OCI-LY7 (cell line): ENCODE measurements at regions not wholly inside any gene's neighbourhood (a gene's known extent, or its start where the extent isn't known, plus 50 kb on each side); places are given as distances from the start of the nearest gene placed in this dataset.

ENCODE experiments used
- BruUV-seq: library from RNA; stranded (reverse); fragments of 400-500 nt; replicated peaks from 2 replicates; lab custom pipeline; 2021; lab: Mats Ljungman, UMichigan
- CTCF ChIA-PET: fragments of 300-600 bp; sonication (Branson Sonifier 250); formaldehyde crosslinking; loops from one replicate; lab custom pipeline; 2022; ENCODE audit warnings: antibody characterized with exemption; ENCODE audit not compliant: unreplicated experiment; lab: Charles Lee
- POLR2A ChIA-PET: fragments of 300-600 bp; sonication (Branson Sonifier 250); formaldehyde crosslinking; loops from one replicate; lab custom pipeline; 2022; ENCODE audit warnings: antibody characterized with exemption; lab: Charles Lee
- DNase-seq: peaks from one replicate; pipeline ENCODE4 v3.0.0-alpha.2; 2015; ENCODE audit warnings: low spot score
- H2AFZ ChIP-seq: fragments of 200-600 bp; sonication (generic), shearing (Covaris generic); 2 replicates; pipeline ENCODE4 v1.6.1; 2014; ENCODE audit warnings: mild to moderate bottlenecking, antibody characterized with exemption, low read length, moderate library complexity
- H3K27ac ChIP-seq: fragments of 200-600 bp; sonication (generic); 2 replicates; pipeline ENCODE4 v1.5.1; 2014; ENCODE audit warnings: mixed run types, low read depth, mild to moderate bottlenecking, moderate library complexity, low read length, inconsistent platforms; ENCODE audit not compliant: poor library complexity, severe bottlenecking
- H3K36me3 ChIP-seq: fragments of 200-600 bp; sonication (generic); 2 replicates; pipeline ENCODE4 v1.6.1; 2014; ENCODE audit warnings: mild to moderate bottlenecking, antibody characterized with exemption, low read length, moderate library complexity, mixed read lengths; ENCODE audit not compliant: insufficient read depth
- H3K4me1 ChIP-seq: fragments of 200-600 bp; sonication (generic); 2 replicates; pipeline ENCODE4 v1.5.1; 2014; ENCODE audit warnings: mild to moderate bottlenecking, low read length; ENCODE audit not compliant: insufficient read depth, poor library complexity, severe bottlenecking
- H3K4me2 ChIP-seq: fragments of 200-600 bp; sonication (generic); 2 replicates; pipeline ENCODE4 v1.6.1; 2014; ENCODE audit warnings: mild to moderate bottlenecking, low read length
- H3K4me3 ChIP-seq: fragments of 200-600 bp; sonication (generic); 2 replicates; pipeline ENCODE4 v1.5.1; 2014; ENCODE audit warnings: mild to moderate bottlenecking, low read depth, low read length; ENCODE audit not compliant: poor library complexity, severe bottlenecking
- H3K79me2 ChIP-seq: fragments of 200-600 bp; sonication (generic); 2 replicates; pipeline ENCODE4 v1.6.1; 2016; ENCODE audit warnings: low read depth, mild to moderate bottlenecking, low read length, moderate library complexity, mixed read lengths; ENCODE audit not compliant: insufficient read depth
- H3K9me2 ChIP-seq: fragments of 200-600 bp; sonication (generic); 2 replicates; pipeline ENCODE4 v1.6.1; 2016; ENCODE audit warnings: mild to moderate bottlenecking, low read length, mixed read lengths; ENCODE audit not compliant: insufficient read depth
- H3K9me3 ChIP-seq: fragments of 200-600 bp; sonication (generic); 2 replicates; pipeline ENCODE4 v1.6.1; 2014; ENCODE audit warnings: mild to moderate bottlenecking, mixed run types, low read length, mixed read lengths
- H4K20me1 ChIP-seq: fragments of 200-600 bp; sonication (generic); 2 replicates; pipeline ENCODE4 v1.6.1; 2014; ENCODE audit warnings: mild to moderate bottlenecking, antibody characterized with exemption, low read length, moderate library complexity, mixed read lengths; ENCODE audit not compliant: insufficient read depth
- EZH2phosphoT487 ChIP-seq: fragments of 200-600 bp; sonication (generic); IDR thresholded peaks from 2 replicates; pipeline ENCODE4 v1.6.1; 2018; ENCODE audit warnings: low read depth, borderline replicate concordance, mild to moderate bottlenecking, mixed run types, antibody characterized with exemption, low read length, moderate library complexity, mixed read lengths
- intact Hi-C: fragments of 100-400 bp; cut with micrococcal nuclease; formaldehyde crosslinking; loops from one replicate; pipeline ENCODE4 v1.10.0; 2022; ENCODE audit not compliant: unreplicated experiment
- TF ChIP-seq, protein P1 (sequence below): fragments of 200-600 bp; sonication (generic); conservative IDR thresholded peaks from 2 replicates; pipeline ENCODE4 v1.5.1; 2014; ENCODE audit warnings: mild to moderate bottlenecking, antibody characterized with exemption, low read length, moderate library complexity, mixed read lengths

DNA sequence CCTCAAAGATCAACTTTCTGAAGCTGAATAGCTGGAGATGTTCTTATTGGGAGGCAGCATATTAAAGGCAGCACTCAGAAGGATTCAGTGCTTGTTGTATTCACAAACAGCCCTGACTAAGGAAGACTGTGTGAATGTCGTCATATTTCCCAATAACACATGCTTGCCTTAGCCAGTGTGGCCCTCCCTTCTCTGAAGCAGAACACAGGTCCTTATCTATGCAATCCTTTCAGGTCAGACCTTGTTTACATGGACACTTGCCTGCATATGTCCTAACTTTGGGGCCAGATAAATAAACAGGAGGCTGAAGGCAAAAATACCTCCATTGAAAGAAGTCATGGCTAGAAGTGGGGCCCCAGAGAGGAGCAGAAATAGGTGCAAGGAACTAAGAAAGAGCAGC, 97.2 kb downstream of the SLC4A3 start:
- ChIA-PET CTCF (no interaction called here), POLR2A (interaction anchor here (0.5 to 0.7 kb wide), 2 partner anchors 77 to 95 kb away, joined by 3 to 4 read pairs; no protein-coding TSS in a partner anchor)
- no peak for DNase-seq
- Histone ChIP-seq H3K4me3 (no peak overlapping the region), H3K9me3 (no peaks in the 10 kb centered on the region), H3K27ac (no peak overlapping the region), H3K36me3 (no peaks in the 10 kb centered on the region), H3K4me2 (no peak overlapping the region), H3K9me2 (no peaks in the 10 kb centered on the region), H3K79me2 (no peaks in the 10 kb centered on the region), H4K20me1 (no peaks in the 10 kb centered on the region), H3K4me1 (no peaks in the 10 kb centered on the region), H2AFZ (no peak overlapping the region)
- TF ChIP-seq, protein P1, sequence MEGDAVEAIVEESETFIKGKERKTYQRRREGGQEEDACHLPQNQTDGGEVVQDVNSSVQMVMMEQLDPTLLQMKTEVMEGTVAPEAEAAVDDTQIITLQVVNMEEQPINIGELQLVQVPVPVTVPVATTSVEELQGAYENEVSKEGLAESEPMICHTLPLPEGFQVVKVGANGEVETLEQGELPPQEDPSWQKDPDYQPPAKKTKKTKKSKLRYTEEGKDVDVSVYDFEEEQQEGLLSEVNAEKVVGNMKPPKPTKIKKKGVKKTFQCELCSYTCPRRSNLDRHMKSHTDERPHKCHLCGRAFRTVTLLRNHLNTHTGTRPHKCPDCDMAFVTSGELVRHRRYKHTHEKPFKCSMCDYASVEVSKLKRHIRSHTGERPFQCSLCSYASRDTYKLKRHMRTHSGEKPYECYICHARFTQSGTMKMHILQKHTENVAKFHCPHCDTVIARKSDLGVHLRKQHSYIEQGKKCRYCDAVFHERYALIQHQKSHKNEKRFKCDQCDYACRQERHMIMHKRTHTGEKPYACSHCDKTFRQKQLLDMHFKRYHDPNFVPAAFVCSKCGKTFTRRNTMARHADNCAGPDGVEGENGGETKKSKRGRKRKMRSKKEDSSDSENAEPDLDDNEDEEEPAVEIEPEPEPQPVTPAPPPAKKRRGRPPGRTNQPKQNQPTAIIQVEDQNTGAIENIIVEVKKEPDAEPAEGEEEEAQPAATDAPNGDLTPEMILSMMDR = no peak
- TF ChIP-seq EZH2phosphoT487 = no peak
- intact Hi-C loops = no loop called here
- BruUV-seq = no TSS peak

DNA sequence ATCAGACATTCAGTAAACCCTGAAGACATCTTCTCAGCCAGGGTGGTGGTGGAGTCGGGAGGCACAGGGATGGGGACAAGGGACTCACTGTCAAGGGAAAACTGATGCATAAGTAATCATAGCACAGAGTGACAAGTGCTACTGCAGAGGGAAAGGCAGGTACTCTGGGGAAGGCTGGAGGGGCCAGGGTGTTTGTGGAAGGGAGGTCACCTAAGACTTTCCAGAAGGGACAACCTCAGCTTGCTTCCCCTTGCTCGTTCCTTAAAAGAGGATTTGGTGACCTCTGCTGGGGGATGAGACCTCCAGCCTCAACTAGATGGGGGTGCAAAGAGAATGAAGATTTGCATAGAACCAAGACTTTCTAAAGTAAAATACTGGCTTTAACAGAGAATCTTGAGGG, 99.5 kb downstream of the SLC4A3 start:
- CTCF ChIA-PET = no interaction called here
- Histone ChIP-seq H2AFZ (no peak overlapping the region), H3K4me3 (no peak overlapping the region), H3K9me3 (no peaks in the 10 kb centered on the region), H4K20me1 (no peaks in the 10 kb centered on the region), H3K4me1 (no peaks in the 10 kb centered on the region), H3K36me3 (no peaks in the 10 kb centered on the region), H3K79me2 (no peaks in the 10 kb centered on the region), H3K9me2 (no peaks in the 10 kb centered on the region), H3K4me2 (no peak overlapping the region), H3K27ac (no peak overlapping the region)
- TF ChIP-seq EZH2phosphoT487 = no peak
- TF ChIP-seq, protein P1 = 0 out of 2 replicates have a peak, but pooled peaks have one; percentile 14
- POLR2A ChIA-PET = no interaction called here
- intact Hi-C loops = no loop called here
- no TSS peak for BruUV-seq
- DNase-seq = no peak

DNA sequence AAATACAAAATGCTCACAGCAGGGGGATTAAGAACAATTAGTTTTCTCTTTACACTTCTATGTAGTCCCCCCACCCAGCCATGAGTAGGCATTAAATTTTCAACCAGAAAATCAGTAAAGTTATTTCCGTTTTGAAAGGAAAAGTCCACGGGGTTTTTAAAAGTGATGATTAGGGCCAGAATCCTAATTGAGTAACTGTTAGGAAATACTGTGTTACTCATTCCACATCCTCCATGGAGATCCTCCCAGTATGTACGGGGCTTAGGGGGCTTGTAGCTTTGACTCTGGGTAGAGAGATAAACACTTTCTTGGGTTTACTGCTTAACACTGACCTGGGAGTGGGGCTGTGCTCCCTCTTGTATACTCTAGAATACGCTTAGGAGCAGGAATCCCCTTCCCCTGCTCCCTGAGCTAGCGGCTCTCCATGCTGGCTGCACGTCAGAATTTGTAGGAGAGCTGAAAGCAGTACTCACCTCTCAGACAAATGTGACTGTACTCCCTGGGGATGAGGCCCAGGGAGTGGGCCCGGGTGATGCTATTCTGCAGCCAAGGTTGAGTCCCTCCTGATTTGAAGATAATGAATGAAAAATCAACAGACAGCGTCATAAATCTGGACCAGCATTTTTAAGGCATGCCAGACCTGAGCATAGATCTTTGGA, 100.5 kb downstream of the SLC4A3 start:
- Histone ChIP-seq H3K36me3 (no peaks in the 10 kb centered on the region), H3K4me1 (no peaks in the 10 kb centered on the region), H2AFZ (no peak overlapping the region), H3K27ac (no peak overlapping the region), H3K9me2 (no peaks in the 10 kb centered on the region), H3K4me3 (no peak overlapping the region), H4K20me1 (no peaks in the 10 kb centered on the region), H3K4me2 (no peak overlapping the region), H3K79me2 (no peaks in the 10 kb centered on the region), H3K9me3 (no peaks in the 10 kb centered on the region)
- intact Hi-C loops = no loop called here
- ChIA-PET POLR2A (no interaction called here), CTCF (no interaction called here)
- DNase-seq = no peak
- BruUV-seq = no TSS peak
- TF ChIP-seq EZH2phosphoT487 = no peak
- TF ChIP-seq, protein P1 = no peak
